Adrenal gland (tissue), 9 donors: ENCODE measurements at regions not wholly inside any gene's neighbourhood (a gene's known extent, or its start where the extent isn't known, plus 50 kb on each side); places are given as distances from the start of the nearest gene placed in this dataset.

Experiments
- DNase-seq, 7 donors: peaks; one replicate each; pipeline ENCODE4 v3.0.0-alpha.2; 2019 to 2020
- H3K27ac ChIP-seq, 5 donors: fragments of 200-600 bp; sonication (generic) in 4 of 5; 1 replicate in 3 of 5; 2 replicates in 2 of 5; pipeline versions ENCODE4 v1.5.1 to v1.8.0; 2016 to 2020; ENCODE audit warnings: mild to moderate bottlenecking in 1 of 5
- H3K27me3 ChIP-seq: fragments of 200-600 bp; 2 replicates; pipeline ENCODE4 v1.8.0; 2021
- H3K36me3 ChIP-seq, 2 donors: fragments of 200-600 bp; replicated peaks in 1 of 2; 1 replicate in 1 of 2; 2 replicates in 1 of 2; pipeline versions ENCODE4 v1.5.1 to v1.8.0; 2018 to 2022
- H3K4me1 ChIP-seq, 2 donors: fragments of 200-600 bp; replicated peaks in 1 of 2; 1 replicate in 1 of 2; 2 replicates in 1 of 2; pipeline versions ENCODE4 v1.5.1 to v1.8.0; 2018 to 2021
- H3K4me3 ChIP-seq, 4 donors: fragments of 200-600 bp; sonication (generic) in 3 of 4; one replicate each; pipeline ENCODE4 v1.5.1; 2016 to 2018
- H3K9me3 ChIP-seq, 3 donors: fragments of 200-600 bp; sonication (generic) in 1 of 3; replicated peaks in 1 of 3; 1 replicate in 2 of 3; 2 replicates in 1 of 3; pipeline versions ENCODE4 v1.5.1 to v1.8.0; 2016 to 2021
- POLR2A ChIP-seq, 2 donors: fragments of 450-650 bp; IDR thresholded peaks; one replicate each; pipeline ENCODE4 v1.6.1; 2017; ENCODE audit warnings: antibody characterized with exemption in 2 of 2, mild to moderate bottlenecking in 2 of 2, moderate library complexity in 1 of 2
- WGBS, 4 donors: extraction: QIAGEN DNeasy Blood & Tissue Kit in 2 of 4; methylation state at CpG; one replicate each; pipeline versions ENCODE4 v1.1.5 to v1.1.7; 2013 to 2017; 5-methylcytosine and 5-hydroxymethylcytosine counted together
- intact Hi-C, 2 donors: fragments of 100-400 bp; cut with DNase I; formaldehyde crosslinking; loops; one replicate each; pipeline versions ENCODE4 v1.14.1 to v1.15.0; 2022 to 2023
- TF ChIP-seq, protein P1 (sequence below), 6 experiments: fragments of 450-650 bp in 4 of 6; fragments of 200-600 bp in 2 of 6; sonication (generic) in 1 of 6; IDR thresholded peaks; 1 replicate in 5 of 6; 2 replicates in 1 of 6; pipeline versions ENCODE4 v1.5.1 to v1.8.0; 2016 to 2021; ENCODE audit warnings: antibody characterized with exemption in 6 of 6, mild to moderate bottlenecking in 2 of 6, moderate library complexity in 1 of 6
- donor health status: healthy with polysubstance abuse.
- donor health status: Bipolar disorder and iron deficiency.
- donor health status: DM: yes; HTN: yes; CAD: no.
- donor health status: DM: no; HTN: no; CAD: no.
- donor health status: DM: no; HTN: no; CAD: no.

DNA sequence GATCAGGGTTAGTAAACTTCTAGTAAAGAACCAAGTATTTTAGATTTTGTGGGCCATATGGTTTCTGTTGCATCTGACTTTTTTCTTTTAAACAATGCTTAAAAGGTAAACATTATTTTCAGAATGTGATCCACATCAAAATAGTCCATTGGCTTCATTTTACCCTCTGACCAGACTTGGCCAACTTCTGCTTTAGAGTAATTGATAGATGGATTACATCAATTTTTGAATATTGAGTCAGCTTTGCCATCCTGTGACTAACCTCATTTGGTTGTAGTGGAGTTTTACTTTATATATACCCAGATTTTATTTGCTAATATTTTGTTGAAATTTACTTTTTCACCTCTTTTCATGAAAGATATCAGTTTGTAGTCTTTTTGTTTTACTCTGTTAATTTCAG is 559.8 kb downstream of the TLL1 start:
- DNase-seq, result no peak
- no peaks in the 10 kb centered on the region for H3K27me3 ChIP-seq
- H3K36me3 ChIP-seq, result no peaks in the 10 kb centered on the region
- no peak for TF ChIP-seq POLR2A (IDR thresholded peaks at IDR 0.05)
- TF ChIP-seq, protein P1, sequence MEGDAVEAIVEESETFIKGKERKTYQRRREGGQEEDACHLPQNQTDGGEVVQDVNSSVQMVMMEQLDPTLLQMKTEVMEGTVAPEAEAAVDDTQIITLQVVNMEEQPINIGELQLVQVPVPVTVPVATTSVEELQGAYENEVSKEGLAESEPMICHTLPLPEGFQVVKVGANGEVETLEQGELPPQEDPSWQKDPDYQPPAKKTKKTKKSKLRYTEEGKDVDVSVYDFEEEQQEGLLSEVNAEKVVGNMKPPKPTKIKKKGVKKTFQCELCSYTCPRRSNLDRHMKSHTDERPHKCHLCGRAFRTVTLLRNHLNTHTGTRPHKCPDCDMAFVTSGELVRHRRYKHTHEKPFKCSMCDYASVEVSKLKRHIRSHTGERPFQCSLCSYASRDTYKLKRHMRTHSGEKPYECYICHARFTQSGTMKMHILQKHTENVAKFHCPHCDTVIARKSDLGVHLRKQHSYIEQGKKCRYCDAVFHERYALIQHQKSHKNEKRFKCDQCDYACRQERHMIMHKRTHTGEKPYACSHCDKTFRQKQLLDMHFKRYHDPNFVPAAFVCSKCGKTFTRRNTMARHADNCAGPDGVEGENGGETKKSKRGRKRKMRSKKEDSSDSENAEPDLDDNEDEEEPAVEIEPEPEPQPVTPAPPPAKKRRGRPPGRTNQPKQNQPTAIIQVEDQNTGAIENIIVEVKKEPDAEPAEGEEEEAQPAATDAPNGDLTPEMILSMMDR (IDR thresholded peaks at IDR 0.05), result no peak
- no peaks in the 10 kb centered on the region for H3K4me1 ChIP-seq
- intact Hi-C loops, result no loop called here
- no peak overlapping the region for H3K27ac ChIP-seq
- no peaks in the 10 kb centered on the region for H3K9me3 ChIP-seq
- H3K4me3 ChIP-seq, result no peak overlapping the region

DNA sequence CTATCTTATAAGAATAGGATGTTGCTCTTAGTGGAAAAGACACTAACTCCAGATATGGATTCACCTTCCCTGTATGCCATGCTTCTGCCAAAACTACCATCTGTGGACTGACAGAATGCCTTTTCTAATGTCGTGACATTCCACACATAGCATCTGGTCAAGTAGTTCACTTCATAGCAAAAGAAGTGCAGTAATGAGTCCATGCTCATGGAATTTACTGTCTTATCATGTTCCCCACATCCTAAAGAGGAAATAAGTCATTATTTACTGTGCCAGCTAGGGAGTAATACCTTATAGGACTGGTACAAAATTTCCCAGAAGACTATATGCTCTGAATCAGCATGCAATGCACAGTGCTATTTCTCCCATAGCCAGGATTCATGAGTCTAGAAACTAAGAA is 562.4 kb downstream of the TLL1 start:
- intact Hi-C loops, result no loop called here
- H3K4me1 ChIP-seq, result no peaks in the 10 kb centered on the region

DNA sequence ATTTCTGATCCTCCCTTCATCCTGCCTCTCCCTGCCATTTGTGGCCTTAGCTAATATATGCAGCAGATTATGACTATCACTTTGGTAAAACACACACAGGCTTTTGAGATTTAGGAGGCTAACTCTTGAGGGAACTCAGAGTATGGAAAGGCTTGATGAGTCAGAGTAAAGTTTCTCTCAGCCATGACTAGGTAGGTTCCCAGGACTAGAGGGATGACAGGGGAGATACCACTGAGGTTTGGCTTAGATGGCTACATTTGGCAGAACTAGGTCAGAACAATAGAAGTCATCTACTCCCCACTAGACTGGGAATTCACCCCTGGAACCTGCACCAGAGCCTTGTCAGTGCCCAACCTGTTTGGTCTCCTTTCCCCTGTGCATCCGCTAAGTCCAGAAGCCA is 585.7 kb downstream of the TLL1 start:
- no peaks in the 10 kb centered on the region for H3K36me3 ChIP-seq
- H3K27me3 ChIP-seq, result no peaks in the 10 kb centered on the region
- no peaks in the 10 kb centered on the region for H3K9me3 ChIP-seq
- no peak overlapping the region for H3K27ac ChIP-seq
- H3K4me1 ChIP-seq, result no peaks in the 10 kb centered on the region
- DNase-seq, result no peak
- TF ChIP-seq POLR2A (IDR thresholded peaks at IDR 0.05), result no peak
- TF ChIP-seq, protein P1 (IDR thresholded peaks at IDR 0.05), result no peak
- intact Hi-C loops, result no loop called here
- H3K4me3 ChIP-seq, result no peak overlapping the region
- 87 to 100% (median 94%) methylated on average over 1 of the region's 1 CpG for WGBS, 4 donors

More for the DNA sequence above, 562.4 kb downstream of the TLL1 start:
- Histone ChIP-seq H3K4me3 (no peak overlapping the region), H3K36me3 (no peaks in the 10 kb centered on the region), H3K27me3 (no peaks in the 10 kb centered on the region), H3K9me3 (no peaks in the 10 kb centered on the region), H3K27ac (no peak overlapping the region)
- TF ChIP-seq POLR2A (IDR thresholded peaks at IDR 0.05), result no peak
- TF ChIP-seq, protein P1 (IDR thresholded peaks at IDR 0.05), result no peak
- whole genome bisulfite sequencing, 4 donors, result 0% methylated on average over 1 of the region's 1 CpG
- DNase-seq, result no peak

DNA sequence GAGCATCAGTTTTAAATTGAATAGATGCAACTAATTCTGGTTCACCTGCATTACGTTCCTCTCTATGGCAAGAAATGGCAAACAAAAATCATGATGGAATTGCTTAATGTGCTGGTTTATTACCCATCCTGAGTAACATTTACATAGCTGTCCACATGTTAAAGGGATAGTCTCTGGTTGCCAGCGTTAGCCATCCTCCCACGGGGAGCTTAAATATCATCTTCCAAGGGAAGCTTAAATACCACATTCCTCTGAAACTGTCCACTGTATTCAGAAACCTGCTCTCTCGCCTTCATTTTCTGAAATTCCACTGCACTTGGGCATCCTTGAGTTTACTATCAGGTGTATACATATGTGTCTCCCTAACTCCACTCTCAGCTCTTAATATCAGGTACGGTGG is 586.6 kb downstream of the TLL1 start:
- H3K27me3 ChIP-seq, result no peaks in the 10 kb centered on the region

More for the DNA sequence above, 586.6 kb downstream of the TLL1 start:
- TF ChIP-seq POLR2A (IDR thresholded peaks at IDR 0.05), result no peak
- TF ChIP-seq, protein P1 (IDR thresholded peaks at IDR 0.05), result no peak
- Histone ChIP-seq H3K27ac (no peak overlapping the region), H3K36me3 (no peaks in the 10 kb centered on the region), H3K9me3 (no peaks in the 10 kb centered on the region), H3K4me1 (no peaks in the 10 kb centered on the region), H3K4me3 (no peak overlapping the region)
- DNase-seq, result no peak
- 52 to 76% (median 57%) methylated on average over 4 to 5 of the region's 5 CpGs for WGBS, 4 donors
- intact Hi-C loops, result no loop called here
